Mammary epithelial cell (primary cell): ENCODE measurements at regions not wholly inside any gene's neighbourhood (a gene's known extent, or its start where the extent isn't known, plus 50 kb on each side); places are given as distances from the start of the nearest gene placed in this dataset.

Experiments used
- EZH2 ChIP-seq: IDR thresholded peaks from 2 replicates; pipeline ENCODE4 v1.6.1; 2012; ENCODE audit warnings: low read length, inconsistent platforms, borderline replicate concordance
- TF ChIP-seq, protein P1 (sequence below), 2 donors: IDR thresholded peaks in 1 of 2; conservative IDR thresholded peaks in 1 of 2; 2 replicates each; pipeline ENCODE4 v1.5.1; 2011 to 2012; ENCODE audit warnings: inconsistent platforms in 2 of 2, low read length in 2 of 2, mild to moderate bottlenecking in 2 of 2, control low read depth in 1 of 2, low read depth in 1 of 2; ENCODE audit not compliant: insufficient read depth in 1 of 2; ENCODE audit errors: extremely low read depth in 1 of 2

DNA sequence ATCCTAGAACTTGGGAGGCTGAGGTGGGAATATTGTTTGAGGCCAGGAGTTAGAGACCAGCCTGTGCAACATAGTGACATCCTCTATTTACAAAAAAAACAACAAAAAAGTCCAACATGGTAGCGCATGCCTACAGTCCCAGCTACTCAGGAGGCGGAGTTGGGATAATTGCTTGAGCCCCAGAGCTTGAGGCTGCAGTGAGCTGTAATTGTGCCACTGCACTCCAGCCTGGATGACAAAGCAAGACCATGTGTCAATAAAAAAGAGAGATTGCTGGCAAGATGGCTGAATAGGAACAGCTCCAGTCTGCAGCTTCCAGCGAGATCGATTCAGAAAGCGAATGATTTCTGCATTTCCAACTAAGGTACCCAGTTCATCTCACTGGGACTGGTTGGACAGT, 54.8 kb upstream of the FBXL17 start:
- TF ChIP-seq, protein P1, sequence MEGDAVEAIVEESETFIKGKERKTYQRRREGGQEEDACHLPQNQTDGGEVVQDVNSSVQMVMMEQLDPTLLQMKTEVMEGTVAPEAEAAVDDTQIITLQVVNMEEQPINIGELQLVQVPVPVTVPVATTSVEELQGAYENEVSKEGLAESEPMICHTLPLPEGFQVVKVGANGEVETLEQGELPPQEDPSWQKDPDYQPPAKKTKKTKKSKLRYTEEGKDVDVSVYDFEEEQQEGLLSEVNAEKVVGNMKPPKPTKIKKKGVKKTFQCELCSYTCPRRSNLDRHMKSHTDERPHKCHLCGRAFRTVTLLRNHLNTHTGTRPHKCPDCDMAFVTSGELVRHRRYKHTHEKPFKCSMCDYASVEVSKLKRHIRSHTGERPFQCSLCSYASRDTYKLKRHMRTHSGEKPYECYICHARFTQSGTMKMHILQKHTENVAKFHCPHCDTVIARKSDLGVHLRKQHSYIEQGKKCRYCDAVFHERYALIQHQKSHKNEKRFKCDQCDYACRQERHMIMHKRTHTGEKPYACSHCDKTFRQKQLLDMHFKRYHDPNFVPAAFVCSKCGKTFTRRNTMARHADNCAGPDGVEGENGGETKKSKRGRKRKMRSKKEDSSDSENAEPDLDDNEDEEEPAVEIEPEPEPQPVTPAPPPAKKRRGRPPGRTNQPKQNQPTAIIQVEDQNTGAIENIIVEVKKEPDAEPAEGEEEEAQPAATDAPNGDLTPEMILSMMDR (conservative IDR thresholded peaks at IDR 0.05 in 1 of 2, IDR thresholded peaks at IDR 0.05 in 1 of 2; ENCODE audit: extremely low read depth in 1 of 2, insufficient read depth in 1 of 2, low read depth in 1 of 2, low read length in 2 of 2) = no peak
- no peak for TF ChIP-seq EZH2
